HL-60 (cell line): ENCODE measurements at regions not wholly inside any gene's neighbourhood (a gene's known extent, or its start where the extent isn't known, plus 50 kb on each side); places are given as distances from the start of the nearest gene placed in this dataset.

ENCODE experiments used
- TF ChIP-seq, protein P1 (sequence below): IDR thresholded peaks from 2 replicates; pipeline ENCODE4 v1.6.1; 2012; ENCODE audit warnings: low read depth; ENCODE audit not compliant: insufficient replicate concordance
- TF ChIP-seq, protein P2 (sequence below): IDR thresholded peaks from one replicate; pipeline ENCODE4 v1.5.1; 2011; ENCODE audit warnings: low read length, control low read depth, inconsistent platforms; ENCODE audit not compliant: insufficient read depth

DNA sequence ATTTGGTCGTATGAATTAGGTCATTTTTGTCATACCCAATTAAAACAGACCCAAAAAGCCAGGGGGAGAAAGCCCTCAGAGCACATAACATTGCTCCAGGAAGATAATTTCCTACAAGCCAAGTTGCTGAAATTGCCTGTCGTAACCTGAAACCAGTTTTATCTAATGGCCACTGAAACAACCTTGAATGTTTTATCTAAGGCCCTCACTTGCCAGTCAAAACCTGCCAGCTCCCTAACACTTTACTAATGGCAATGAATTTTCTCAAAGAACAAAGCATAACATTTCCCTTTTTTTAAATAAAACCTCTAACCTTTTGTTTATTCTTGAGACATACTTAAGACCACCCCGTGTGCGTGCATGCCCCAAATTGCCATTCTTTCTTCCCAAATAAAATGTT lies 496.2 kb upstream of the KLHL1 start:
- TF ChIP-seq, protein P1, sequence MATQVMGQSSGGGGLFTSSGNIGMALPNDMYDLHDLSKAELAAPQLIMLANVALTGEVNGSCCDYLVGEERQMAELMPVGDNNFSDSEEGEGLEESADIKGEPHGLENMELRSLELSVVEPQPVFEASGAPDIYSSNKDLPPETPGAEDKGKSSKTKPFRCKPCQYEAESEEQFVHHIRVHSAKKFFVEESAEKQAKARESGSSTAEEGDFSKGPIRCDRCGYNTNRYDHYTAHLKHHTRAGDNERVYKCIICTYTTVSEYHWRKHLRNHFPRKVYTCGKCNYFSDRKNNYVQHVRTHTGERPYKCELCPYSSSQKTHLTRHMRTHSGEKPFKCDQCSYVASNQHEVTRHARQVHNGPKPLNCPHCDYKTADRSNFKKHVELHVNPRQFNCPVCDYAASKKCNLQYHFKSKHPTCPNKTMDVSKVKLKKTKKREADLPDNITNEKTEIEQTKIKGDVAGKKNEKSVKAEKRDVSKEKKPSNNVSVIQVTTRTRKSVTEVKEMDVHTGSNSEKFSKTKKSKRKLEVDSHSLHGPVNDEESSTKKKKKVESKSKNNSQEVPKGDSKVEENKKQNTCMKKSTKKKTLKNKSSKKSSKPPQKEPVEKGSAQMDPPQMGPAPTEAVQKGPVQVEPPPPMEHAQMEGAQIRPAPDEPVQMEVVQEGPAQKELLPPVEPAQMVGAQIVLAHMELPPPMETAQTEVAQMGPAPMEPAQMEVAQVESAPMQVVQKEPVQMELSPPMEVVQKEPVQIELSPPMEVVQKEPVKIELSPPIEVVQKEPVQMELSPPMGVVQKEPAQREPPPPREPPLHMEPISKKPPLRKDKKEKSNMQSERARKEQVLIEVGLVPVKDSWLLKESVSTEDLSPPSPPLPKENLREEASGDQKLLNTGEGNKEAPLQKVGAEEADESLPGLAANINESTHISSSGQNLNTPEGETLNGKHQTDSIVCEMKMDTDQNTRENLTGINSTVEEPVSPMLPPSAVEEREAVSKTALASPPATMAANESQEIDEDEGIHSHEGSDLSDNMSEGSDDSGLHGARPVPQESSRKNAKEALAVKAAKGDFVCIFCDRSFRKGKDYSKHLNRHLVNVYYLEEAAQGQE: no peak
- TF ChIP-seq, protein P2, sequence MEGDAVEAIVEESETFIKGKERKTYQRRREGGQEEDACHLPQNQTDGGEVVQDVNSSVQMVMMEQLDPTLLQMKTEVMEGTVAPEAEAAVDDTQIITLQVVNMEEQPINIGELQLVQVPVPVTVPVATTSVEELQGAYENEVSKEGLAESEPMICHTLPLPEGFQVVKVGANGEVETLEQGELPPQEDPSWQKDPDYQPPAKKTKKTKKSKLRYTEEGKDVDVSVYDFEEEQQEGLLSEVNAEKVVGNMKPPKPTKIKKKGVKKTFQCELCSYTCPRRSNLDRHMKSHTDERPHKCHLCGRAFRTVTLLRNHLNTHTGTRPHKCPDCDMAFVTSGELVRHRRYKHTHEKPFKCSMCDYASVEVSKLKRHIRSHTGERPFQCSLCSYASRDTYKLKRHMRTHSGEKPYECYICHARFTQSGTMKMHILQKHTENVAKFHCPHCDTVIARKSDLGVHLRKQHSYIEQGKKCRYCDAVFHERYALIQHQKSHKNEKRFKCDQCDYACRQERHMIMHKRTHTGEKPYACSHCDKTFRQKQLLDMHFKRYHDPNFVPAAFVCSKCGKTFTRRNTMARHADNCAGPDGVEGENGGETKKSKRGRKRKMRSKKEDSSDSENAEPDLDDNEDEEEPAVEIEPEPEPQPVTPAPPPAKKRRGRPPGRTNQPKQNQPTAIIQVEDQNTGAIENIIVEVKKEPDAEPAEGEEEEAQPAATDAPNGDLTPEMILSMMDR: no peak
